ENCODE measurements at regions not wholly inside any gene's neighbourhood (a gene's known extent, or its start where the extent isn't known, plus 50 kb on each side); places are given as distances from the start of the nearest gene placed in this dataset.
"Not testable (repeated sequence)": the region's sequence is repeated elsewhere in the genome, so short reads cannot be mapped to it uniquely, and the experiment has no call there.

GRCh38 chr19:28057026-28057425 is 1155.9 kb downstream of the UQCRFS1 start:
- DNase-seq, CTCF ChIA-PET, H3K27ac Mint-ChIP-seq, H3K36me3 Mint-ChIP-seq, H3K27me3 Mint-ChIP-seq, ATAC-seq, H3K4me3 Mint-ChIP-seq, H3K4me1 Mint-ChIP-seq: not testable (repeated sequence)
- H3K9me3 Mint-ChIP-seq (ENCODE audit: low read depth) = peaks cover 11% of the 10 kb centered on the region

- CTCF ChIA-PET = no interaction called here
- DNase-seq = no peak
Measured at GRCh38 chr19:28051047-28051446, 1161.9 kb downstream of the UQCRFS1 start.

GRCh38 chr19:28049875-28050274 is 1163.1 kb downstream of the UQCRFS1 start:
- H3K4me3 Mint-ChIP-seq = no peak overlapping the region
- CTCF ChIA-PET = no interaction called here
- ATAC-seq = no peak
- DNase-seq = no peak
- H3K27me3 Mint-ChIP-seq = no peaks in the 10 kb centered on the region
- H3K4me1 Mint-ChIP-seq = no peaks in the 10 kb centered on the region
- H3K27ac Mint-ChIP-seq = no peak overlapping the region
- peaks cover 12% of the 10 kb centered on the region for H3K9me3 Mint-ChIP-seq (ENCODE audit: low read depth)
- no peaks in the 10 kb centered on the region for H3K36me3 Mint-ChIP-seq

More at GRCh38 chr19:28051047-28051446, 1161.9 kb downstream of the UQCRFS1 start:
- Mint-ChIP-seq H3K27me3 (no peaks in the 10 kb centered on the region), H3K9me3 (ENCODE audit: low read depth) (peaks cover 12% of the 10 kb centered on the region), H3K4me1 (no peaks in the 10 kb centered on the region), H3K36me3 (no peaks in the 10 kb centered on the region), H3K4me3 (no peak overlapping the region), H3K27ac (no peak overlapping the region)
- ATAC-seq = no peak

GRCh38 chr19:28046932-28047331 is 1166.0 kb downstream of the UQCRFS1 start:
- DNase-seq (no peak), ATAC-seq (no peak)
- Mint-ChIP-seq H3K27me3 (no peaks in the 10 kb centered on the region), H3K27ac (no peak overlapping the region), H3K4me1 (no peaks in the 10 kb centered on the region), H3K36me3 (no peaks in the 10 kb centered on the region), H3K9me3 (ENCODE audit: low read depth) (peaks cover 6% of the 10 kb centered on the region), H3K4me3 (no peak overlapping the region)
- CTCF ChIA-PET = no interaction called here

GRCh38 chr19:28045621-28046020 is 1167.3 kb downstream of the UQCRFS1 start:
- no peak for ATAC-seq
- H3K4me1 Mint-ChIP-seq = no peaks in the 10 kb centered on the region
- CTCF ChIA-PET = no interaction called here
- no peak overlapping the region for H3K27ac Mint-ChIP-seq
- no peaks in the 10 kb centered on the region for H3K36me3 Mint-ChIP-seq
- peaks cover 2% of the 10 kb centered on the region for H3K9me3 Mint-ChIP-seq (ENCODE audit: low read depth)
- DNase-seq = no peak
- no peak overlapping the region for H3K4me3 Mint-ChIP-seq
- no peaks in the 10 kb centered on the region for H3K27me3 Mint-ChIP-seq

GRCh38 chr19:28044477-28044876 is 1168.5 kb downstream of the UQCRFS1 start:
- ATAC-seq = no peak
- Mint-ChIP-seq H3K4me1 (no peaks in the 10 kb centered on the region), H3K9me3 (ENCODE audit: low read depth) (peaks cover 2% of the 10 kb centered on the region), H3K36me3 (no peaks in the 10 kb centered on the region), H3K27ac (no peak overlapping the region), H3K27me3 (no peaks in the 10 kb centered on the region), H3K4me3 (no peak overlapping the region)
- DNase-seq = no peak
- CTCF ChIA-PET = no interaction called here

- peaks cover 2% of the 10 kb centered on the region for H3K9me3 Mint-ChIP-seq (ENCODE audit: low read depth)
- no peak overlapping the region for H3K27ac Mint-ChIP-seq
- CTCF ChIA-PET = no interaction called here
- H3K27me3 Mint-ChIP-seq = no peaks in the 10 kb centered on the region
- no peaks in the 10 kb centered on the region for H3K36me3 Mint-ChIP-seq
- no peaks in the 10 kb centered on the region for H3K4me1 Mint-ChIP-seq
- ATAC-seq = no peak
- H3K4me3 Mint-ChIP-seq = no peak overlapping the region
- no peak for DNase-seq
Measured at GRCh38 chr19:28042516-28042915, 1170.4 kb downstream of the UQCRFS1 start.

- DNase-seq (no peak), ATAC-seq (no peak)
- no peaks in the 10 kb centered on the region for H3K4me1 Mint-ChIP-seq
- no peak overlapping the region for H3K4me3 Mint-ChIP-seq
- H3K9me3 Mint-ChIP-seq (ENCODE audit: low read depth) = no peaks in the 10 kb centered on the region
- H3K36me3 Mint-ChIP-seq = no peaks in the 10 kb centered on the region
- CTCF ChIA-PET = no interaction called here
- H3K27ac Mint-ChIP-seq = no peak overlapping the region
- no peaks in the 10 kb centered on the region for H3K27me3 Mint-ChIP-seq
Measured at GRCh38 chr19:28039677-28040381, 1173.1 kb downstream of the UQCRFS1 start.

- H3K4me3 Mint-ChIP-seq = no peak overlapping the region
- ATAC-seq = no peak
Measured at GRCh38 chr19:28037186-28037585, 1175.8 kb downstream of the UQCRFS1 start.

GRCh38 chr19:28036486-28036885 is 1176.5 kb downstream of the UQCRFS1 start:
- CTCF ChIA-PET = no interaction called here
- Mint-ChIP-seq H3K9me3 (ENCODE audit: low read depth) (peaks cover 6% of the 10 kb centered on the region), H3K4me1 (no peaks in the 10 kb centered on the region), H3K27ac (no peak overlapping the region), H3K36me3 (no peaks in the 10 kb centered on the region), H3K27me3 (no peaks in the 10 kb centered on the region), H3K4me3 (no peak overlapping the region)
- ATAC-seq (no peak), DNase-seq (no peak)

More at GRCh38 chr19:28037186-28037585, 1175.8 kb downstream of the UQCRFS1 start:
- no peaks in the 10 kb centered on the region for H3K27me3 Mint-ChIP-seq
- CTCF ChIA-PET = no interaction called here
- H3K9me3 Mint-ChIP-seq (ENCODE audit: low read depth) = peaks cover 3% of the 10 kb centered on the region
- no peaks in the 10 kb centered on the region for H3K4me1 Mint-ChIP-seq
- no peak overlapping the region for H3K27ac Mint-ChIP-seq
- no peaks in the 10 kb centered on the region for H3K36me3 Mint-ChIP-seq
- DNase-seq = no peak

GRCh38 chr19:28034936-28035335 is 1178.0 kb downstream of the UQCRFS1 start:
- Mint-ChIP-seq H3K27ac (no peak overlapping the region), H3K27me3 (no peaks in the 10 kb centered on the region), H3K36me3 (no peaks in the 10 kb centered on the region), H3K4me1 (no peaks in the 10 kb centered on the region), H3K9me3 (ENCODE audit: low read depth) (peaks cover 6% of the 10 kb centered on the region), H3K4me3 (no peak overlapping the region)
- DNase-seq = no peak
- no peak for ATAC-seq
- CTCF ChIA-PET = no interaction called here

- no peak for ATAC-seq
- no peak overlapping the region for H3K4me3 Mint-ChIP-seq
- CTCF ChIA-PET = no interaction called here
Measured at GRCh38 chr19:28028881-28029444, 1184.0 kb downstream of the UQCRFS1 start.

GRCh38 chr19:28027116-28027515 is 1185.8 kb downstream of the UQCRFS1 start:
- Mint-ChIP-seq H3K4me1 (no peaks in the 10 kb centered on the region), H3K4me3 (no peak overlapping the region), H3K9me3 (ENCODE audit: low read depth) (peaks cover 3% of the 10 kb centered on the region), H3K36me3 (no peaks in the 10 kb centered on the region), H3K27me3 (no peaks in the 10 kb centered on the region), H3K27ac (no peak overlapping the region)
- CTCF ChIA-PET = no interaction called here
- ATAC-seq (no peak), DNase-seq (no peak)

More at GRCh38 chr19:28028881-28029444, 1184.0 kb downstream of the UQCRFS1 start:
- no peak overlapping the region for H3K27ac Mint-ChIP-seq
- H3K4me1 Mint-ChIP-seq = no peaks in the 10 kb centered on the region
- H3K27me3 Mint-ChIP-seq = no peaks in the 10 kb centered on the region
- no peaks in the 10 kb centered on the region for H3K36me3 Mint-ChIP-seq
- no peak for DNase-seq
- H3K9me3 Mint-ChIP-seq (ENCODE audit: low read depth) = peaks cover 6% of the 10 kb centered on the region

- CTCF ChIA-PET = no interaction called here
- DNase-seq (no peak), ATAC-seq (no peak)
- Mint-ChIP-seq H3K36me3 (no peaks in the 10 kb centered on the region), H3K27ac (no peak overlapping the region), H3K4me3 (no peak overlapping the region), H3K27me3 (no peaks in the 10 kb centered on the region), H3K4me1 (no peaks in the 10 kb centered on the region), H3K9me3 (ENCODE audit: low read depth) (no peaks in the 10 kb centered on the region)
Measured at GRCh38 chr19:28026636-28027035, 1186.3 kb downstream of the UQCRFS1 start.
